Body of pancreas (tissue), 4 donors: ENCODE measurements at regions not wholly inside any gene's neighbourhood (a gene's known extent, or its start where the extent isn't known, plus 50 kb on each side); places are given as distances from the start of the nearest gene placed in this dataset.

Experiments
- CTCF ChIP-seq, 7 experiments: fragments of 450-650 bp in 4 of 7; fragments of 200-600 bp in 3 of 7; sonication (generic) in 3 of 7; IDR thresholded peaks; one replicate each; pipeline ENCODE4 v1.5.1; 2016 to 2019; ENCODE audit warnings: antibody characterized with exemption in 7 of 7
- POLR2A ChIP-seq, 3 donors: fragments of 450-650 bp; IDR thresholded peaks; one replicate each; pipeline ENCODE4 v1.6.1; 2016; ENCODE audit warnings: antibody characterized with exemption in 3 of 3, mild to moderate bottlenecking in 2 of 3

GRCh38 chr4:55732864-55733263 is 86.7 kb upstream of the EXOC1L start:
- TF ChIP-seq CTCF (IDR thresholded peaks at IDR 0.05) = no peak
- no peak for TF ChIP-seq POLR2A (IDR thresholded peaks at IDR 0.05)
